ENCODE measurements at regions not wholly inside any gene's neighbourhood (a gene's known extent, or its start where the extent isn't known, plus 50 kb on each side); places are given as distances from the start of the nearest gene placed in this dataset.

DNA sequence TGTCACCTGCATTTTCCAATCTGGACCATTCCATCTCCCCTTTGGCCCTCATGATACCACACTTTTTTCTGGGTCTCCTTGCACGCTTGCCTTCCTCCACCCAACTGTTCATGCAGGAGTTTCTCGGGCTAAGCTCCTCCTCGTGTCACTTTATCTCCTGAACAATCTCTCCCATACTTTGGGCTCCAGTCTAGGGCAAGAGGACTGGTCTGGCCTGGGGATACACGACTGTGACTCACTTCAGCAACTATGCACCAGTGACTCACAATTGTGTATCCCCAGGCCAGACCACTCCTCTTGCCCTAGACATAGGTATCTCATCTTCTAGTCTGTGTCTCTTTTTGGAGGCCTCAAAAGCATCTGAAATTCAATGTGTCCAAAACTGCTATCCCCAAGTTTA lies 149.4 kb upstream of the PTPRM start:
- Histone ChIP-seq H3K27me3 (no peaks in the 10 kb centered on the region), H3K4me1 (no peaks in the 10 kb centered on the region), H3K4me3 (no peak overlapping the region), H3K36me3 (no peaks in the 10 kb centered on the region), H3K27ac (no peak overlapping the region), H3K9me3 (no peaks in the 10 kb centered on the region)
- TF ChIP-seq, protein P1, sequence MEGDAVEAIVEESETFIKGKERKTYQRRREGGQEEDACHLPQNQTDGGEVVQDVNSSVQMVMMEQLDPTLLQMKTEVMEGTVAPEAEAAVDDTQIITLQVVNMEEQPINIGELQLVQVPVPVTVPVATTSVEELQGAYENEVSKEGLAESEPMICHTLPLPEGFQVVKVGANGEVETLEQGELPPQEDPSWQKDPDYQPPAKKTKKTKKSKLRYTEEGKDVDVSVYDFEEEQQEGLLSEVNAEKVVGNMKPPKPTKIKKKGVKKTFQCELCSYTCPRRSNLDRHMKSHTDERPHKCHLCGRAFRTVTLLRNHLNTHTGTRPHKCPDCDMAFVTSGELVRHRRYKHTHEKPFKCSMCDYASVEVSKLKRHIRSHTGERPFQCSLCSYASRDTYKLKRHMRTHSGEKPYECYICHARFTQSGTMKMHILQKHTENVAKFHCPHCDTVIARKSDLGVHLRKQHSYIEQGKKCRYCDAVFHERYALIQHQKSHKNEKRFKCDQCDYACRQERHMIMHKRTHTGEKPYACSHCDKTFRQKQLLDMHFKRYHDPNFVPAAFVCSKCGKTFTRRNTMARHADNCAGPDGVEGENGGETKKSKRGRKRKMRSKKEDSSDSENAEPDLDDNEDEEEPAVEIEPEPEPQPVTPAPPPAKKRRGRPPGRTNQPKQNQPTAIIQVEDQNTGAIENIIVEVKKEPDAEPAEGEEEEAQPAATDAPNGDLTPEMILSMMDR (IDR thresholded peaks at IDR 0.05) = no peak
- no peak for TF ChIP-seq POLR2A (IDR thresholded peaks at IDR 0.05)
- DNase-seq = no peak

DNA sequence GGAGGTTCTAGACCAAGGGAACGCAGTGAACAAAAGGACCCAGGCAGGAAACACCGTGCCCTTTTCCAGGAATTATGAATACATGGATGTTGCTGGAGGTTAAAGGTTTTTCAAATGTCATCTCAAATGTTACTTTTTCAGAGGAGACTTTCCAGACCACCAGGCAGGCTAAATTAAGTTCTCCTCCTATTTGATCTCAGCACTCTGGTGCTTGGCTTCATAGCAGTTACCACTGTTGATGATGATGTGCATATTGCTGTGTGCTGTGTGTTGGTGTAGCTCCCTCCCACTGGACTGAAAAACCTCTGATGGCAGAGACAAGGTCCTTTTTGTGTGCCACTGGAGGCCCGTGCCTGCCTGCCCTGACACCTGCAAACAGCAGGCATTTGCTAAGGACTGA lies 137.3 kb upstream of the PTPRM start:
- Histone ChIP-seq H3K4me3 (no peak overlapping the region), H3K9me3 (no peaks in the 10 kb centered on the region), H3K27ac (no peak overlapping the region), H3K4me1 (no peaks in the 10 kb centered on the region), H3K27me3 (no peaks in the 10 kb centered on the region), H3K36me3 (no peaks in the 10 kb centered on the region)
- TF ChIP-seq, protein P1 (IDR thresholded peaks at IDR 0.05) = no peak
- TF ChIP-seq POLR2A (IDR thresholded peaks at IDR 0.05) = no peak
- DNase-seq = no peak

DNA sequence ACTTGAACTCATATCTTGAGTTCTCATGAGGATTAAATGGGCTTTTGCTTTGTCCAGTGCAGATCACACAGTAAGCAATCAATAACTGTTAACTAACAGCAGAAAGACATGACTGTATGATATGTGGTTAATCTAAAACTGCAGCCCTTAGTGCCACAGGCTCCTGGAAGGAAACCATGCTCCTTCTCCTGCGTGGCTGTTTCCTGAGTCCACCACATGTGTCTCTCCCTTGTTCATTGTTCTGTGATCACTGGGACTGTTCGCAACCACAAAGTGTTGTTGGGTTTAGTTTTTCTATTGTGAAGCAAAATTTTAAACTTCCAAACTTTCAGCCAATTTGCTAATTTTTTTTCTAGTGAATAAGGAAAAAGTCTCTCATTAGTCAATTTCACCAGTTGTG lies 130.9 kb upstream of the PTPRM start:
- DNase-seq = no peak
- H3K27ac ChIP-seq = no peak overlapping the region
- no peak overlapping the region for H3K4me3 ChIP-seq
- TF ChIP-seq POLR2A (IDR thresholded peaks at IDR 0.05) = no peak
- TF ChIP-seq, protein P1 (IDR thresholded peaks at IDR 0.05) = no peak
- H3K9me3 ChIP-seq = no peaks in the 10 kb centered on the region
- no peaks in the 10 kb centered on the region for H3K36me3 ChIP-seq
- no peaks in the 10 kb centered on the region for H3K4me1 ChIP-seq
- H3K27me3 ChIP-seq = no peaks in the 10 kb centered on the region

DNA sequence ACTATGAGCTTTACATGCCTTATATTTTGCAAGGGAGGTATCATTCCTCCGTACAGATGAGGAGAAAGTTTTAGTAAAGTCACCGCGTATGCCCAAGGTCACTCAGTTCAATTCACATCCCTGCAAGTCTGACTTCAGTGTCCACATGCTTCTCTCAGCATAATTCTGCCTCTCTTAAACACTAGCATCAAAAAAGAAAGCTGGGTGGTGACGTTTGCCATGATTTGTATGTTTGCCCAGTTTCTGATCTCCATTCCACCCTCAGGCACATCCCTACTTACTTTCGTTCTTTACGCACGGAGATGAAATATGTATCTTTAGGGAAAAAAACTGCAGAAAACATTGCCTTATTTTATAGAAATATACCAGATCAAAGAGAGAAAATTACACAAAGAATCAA lies 129.2 kb upstream of the PTPRM start:
- H3K27ac ChIP-seq = no peak overlapping the region
- TF ChIP-seq, protein P1 (IDR thresholded peaks at IDR 0.05) = no peak
- TF ChIP-seq POLR2A (IDR thresholded peaks at IDR 0.05) = no peak
- H3K9me3 ChIP-seq = no peaks in the 10 kb centered on the region
- H3K36me3 ChIP-seq = no peaks in the 10 kb centered on the region
- H3K27me3 ChIP-seq = no peaks in the 10 kb centered on the region
- no peak overlapping the region for H3K4me3 ChIP-seq
- H3K4me1 ChIP-seq = no peaks in the 10 kb centered on the region
- DNase-seq = no peak

- Histone ChIP-seq H3K4me3 (no peak overlapping the region), H3K27ac (no peak overlapping the region), H3K9me3 (no peaks in the 10 kb centered on the region), H3K4me1 (no peaks in the 10 kb centered on the region), H3K36me3 (no peaks in the 10 kb centered on the region), H3K27me3 (no peaks in the 10 kb centered on the region)
- TF ChIP-seq, protein P1 (IDR thresholded peaks at IDR 0.05) = no peak
- no peak for TF ChIP-seq POLR2A (IDR thresholded peaks at IDR 0.05)
- no peak for DNase-seq
These were observed 128.5 kb upstream of the PTPRM start for GRCh38 chr18:7438646-7439045.

- no peak for TF ChIP-seq POLR2A (IDR thresholded peaks at IDR 0.05)
- TF ChIP-seq, protein P1 (IDR thresholded peaks at IDR 0.05) = no peak
- Histone ChIP-seq H3K4me1 (no peaks in the 10 kb centered on the region), H3K36me3 (no peaks in the 10 kb centered on the region), H3K27me3 (no peaks in the 10 kb centered on the region), H3K9me3 (no peaks in the 10 kb centered on the region), H3K27ac (no peak overlapping the region), H3K4me3 (no peak overlapping the region)
- no peak for DNase-seq
These were observed 119.6 kb upstream of the PTPRM start for GRCh38 chr18:7447318-7448028.

Measured in Peyer's patch (tissue), 4 donors.